HG03520 (cell line): ENCODE measurements at regions not wholly inside any gene's neighbourhood (a gene's known extent, or its start where the extent isn't known, plus 50 kb on each side); places are given as distances from the start of the nearest gene placed in this dataset.
"Not testable (repeated sequence)": the region's sequence is repeated elsewhere in the genome, so short reads cannot be mapped to it uniquely, and the experiment has no call there.

Source experiments
- ATAC-seq: cut with Tn5 transposase; IDR thresholded peaks from one replicate; pipeline ENCODE4 v1.9.1; 2021; ENCODE audit warnings: mild to moderate bottlenecking, moderate library complexity; ENCODE audit not compliant: unreplicated experiment

GRCh38 chr1:103353391-103353790 is 172.1 kb upstream of the RNPC3 start:
- no peak for ATAC-seq

- no peak for ATAC-seq
Measured at GRCh38 chr1:103348136-103348535, 177.4 kb upstream of the RNPC3 start.

GRCh38 chr1:103344930-103345329 is 180.6 kb upstream of the RNPC3 start:
- ATAC-seq, result no peak

GRCh38 chr1:103341377-103341880 is 184.1 kb upstream of the RNPC3 start:
- ATAC-seq, result no peak

GRCh38 chr1:103337779-103338178 is 187.7 kb upstream of the RNPC3 start:
- ATAC-seq, result no peak

- ATAC-seq, result no peak
Measured at GRCh38 chr1:103336408-103336807, 189.1 kb upstream of the RNPC3 start.

GRCh38 chr1:103333141-103333540 is 192.4 kb upstream of the RNPC3 start:
- peak; percentile 64 for ATAC-seq

GRCh38 chr1:103327054-103327719 is 198.3 kb upstream of the RNPC3 start:
- ATAC-seq, result peak; percentile 73

GRCh38 chr1:103326595-103326994 is 198.9 kb upstream of the RNPC3 start:
- ATAC-seq, result no peak

- ATAC-seq, result no peak
Measured at GRCh38 chr1:103309786-103310185, 201.5 kb upstream of the COL11A1 start.

GRCh38 chr1:103307751-103308150 is 199.4 kb upstream of the COL11A1 start:
- ATAC-seq, result no peak

GRCh38 chr1:103283841-103284669 is 175.7 kb upstream of the COL11A1 start:
- ATAC-seq, result no peak

GRCh38 chr1:103283371-103283770 is 175.0 kb upstream of the COL11A1 start:
- ATAC-seq, result no peak

GRCh38 chr1:103275725-103276124 is 167.4 kb upstream of the COL11A1 start:
- ATAC-seq, result no peak

GRCh38 chr1:103274886-103275285 is 166.6 kb upstream of the COL11A1 start:
- no peak for ATAC-seq

- no peak for ATAC-seq
Measured at GRCh38 chr1:103273106-103273505, 164.8 kb upstream of the COL11A1 start.

GRCh38 chr1:103271471-103271870 is 163.1 kb upstream of the COL11A1 start:
- ATAC-seq, result not testable (repeated sequence)

GRCh38 chr1:103267893-103268292 is 159.6 kb upstream of the COL11A1 start:
- no peak for ATAC-seq

- ATAC-seq, result no peak
Measured at GRCh38 chr1:103267266-103267665, 158.9 kb upstream of the COL11A1 start.

GRCh38 chr1:103266036-103266435 is 157.7 kb upstream of the COL11A1 start:
- ATAC-seq, result no peak

- ATAC-seq, result no peak
Measured at GRCh38 chr1:103265551-103265950, 157.2 kb upstream of the COL11A1 start.

GRCh38 chr1:103259982-103260381 is 151.7 kb upstream of the COL11A1 start:
- no peak for ATAC-seq
